Stimulated activated CD4-positive, alpha-beta T cell treated with anti-CD3 and anti-CD28 coated beads, Interleukin-2, amount 100 ng/mL, for 24 hours (primary cell): ENCODE measurements at regions not wholly inside any gene's neighbourhood (a gene's known extent, or its start where the extent isn't known, plus 50 kb on each side); places are given as distances from the start of the nearest gene placed in this dataset.
"Not testable (repeated sequence)": the region's sequence is repeated elsewhere in the genome, so short reads cannot be mapped to it uniquely, and the experiment has no call there.

Experiments
- DNase-seq, 2 donors: peaks; one replicate each; pipeline ENCODE4 v3.0.0-alpha.2; 2020

GRCh38 chr15:37427393-37427792 lies 327.0 kb upstream of the MEIS2 start:
- not testable (repeated sequence) for DNase-seq

GRCh38 chr15:37446921-37447320 lies 346.6 kb upstream of the MEIS2 start:
- no peak for DNase-seq

GRCh38 chr15:37452498-37452897 lies 352.1 kb upstream of the MEIS2 start:
- DNase-seq, result no peak

- no peak for DNase-seq
These were observed 380.1 kb upstream of the MEIS2 start for GRCh38 chr15:37480482-37480881.

GRCh38 chr15:37481126-37481525 lies 380.8 kb upstream of the MEIS2 start:
- no peak for DNase-seq

- no peak for DNase-seq
These were observed 383.4 kb upstream of the MEIS2 start for GRCh38 chr15:37483779-37484178.

GRCh38 chr15:37485056-37485455 lies 384.7 kb upstream of the MEIS2 start:
- no peak for DNase-seq

GRCh38 chr15:37490707-37491106 lies 390.4 kb upstream of the MEIS2 start:
- no peak for DNase-seq

- no peak for DNase-seq
These were observed 416.3 kb upstream of the MEIS2 start for GRCh38 chr15:37516621-37517020.

GRCh38 chr15:37517191-37517895 lies 417.0 kb upstream of the MEIS2 start:
- no peak for DNase-seq

GRCh38 chr15:37518436-37518835 lies 416.0 kb upstream of the TMCO5A start:
- DNase-seq, result no peak

- DNase-seq, result no peak
These were observed 414.4 kb upstream of the TMCO5A start for GRCh38 chr15:37520026-37520425.

- no peak for DNase-seq
These were observed 413.6 kb upstream of the TMCO5A start for GRCh38 chr15:37520882-37521281.

- DNase-seq, result no peak
These were observed 409.8 kb upstream of the TMCO5A start for GRCh38 chr15:37524601-37525000.

- DNase-seq, result no peak
These were observed 406.0 kb upstream of the TMCO5A start for GRCh38 chr15:37528432-37528831.

- DNase-seq, result no peak
These were observed 397.4 kb upstream of the TMCO5A start for GRCh38 chr15:37536967-37537605.

- no peak for DNase-seq
These were observed 396.6 kb upstream of the TMCO5A start for GRCh38 chr15:37537802-37538201.

- DNase-seq, result no peak
These were observed 386.3 kb upstream of the TMCO5A start for GRCh38 chr15:37548116-37548515.

GRCh38 chr15:37550360-37551024 lies 383.9 kb upstream of the TMCO5A start:
- no peak for DNase-seq

GRCh38 chr15:37572401-37572800 lies 362.0 kb upstream of the TMCO5A start:
- DNase-seq, result no peak

- no peak for DNase-seq
These were observed 359.5 kb upstream of the TMCO5A start for GRCh38 chr15:37574985-37575384.

GRCh38 chr15:37576952-37577351 lies 357.5 kb upstream of the TMCO5A start:
- DNase-seq, result no peak

- DNase-seq, result no peak
These were observed 352.4 kb upstream of the TMCO5A start for GRCh38 chr15:37581866-37582532.

GRCh38 chr15:37582852-37583251 lies 351.6 kb upstream of the TMCO5A start:
- DNase-seq, result no peak
